IMR-90 (cell line): ENCODE measurements at regions not wholly inside any gene's neighbourhood (a gene's known extent, or its start where the extent isn't known, plus 50 kb on each side); places are given as distances from the start of the nearest gene placed in this dataset.

Experiments used
- ATAC-seq: fragments of 200-7000 bp; cut with Tn5 transposase; 2 replicates; pipeline ENCODE4 v1.9.1; 2020; ENCODE audit warnings: low read depth, mild to moderate bottlenecking, moderate library complexity
- BruUV-seq: library from RNA; stranded (reverse); fragments of 400-500 nt; replicated peaks from 2 replicates; lab custom pipeline; 2021; lab: Mats Ljungman, UMichigan
- CTCF ChIA-PET: fragments of 300-600 bp; formaldehyde crosslinking; extraction: SDS; loops from one replicate; lab custom pipeline; 2021; ENCODE audit warnings: antibody characterized with exemption; lab: Yijun Ruan, JAX
- POLR2A ChIA-PET: fragments of 300-600 bp; sonication (Branson Sonifier 250); formaldehyde crosslinking; loops from one replicate; lab custom pipeline; 2022; ENCODE audit warnings: antibody characterized with exemption; ENCODE audit not compliant: unreplicated experiment; lab: Charles Lee
- DNase-seq: peaks from one replicate; pipeline ENCODE4 v3.0.0; 2013
- H2AFZ ChIP-seq: replicated peaks from 2 replicates; pipeline ENCODE3; 2013; ENCODE audit warnings: low read length, mild to moderate bottlenecking; ENCODE audit not compliant: poor library complexity
- H2AK5ac ChIP-seq: 2 replicates; pipeline ENCODE4 v1.6.1; 2013; ENCODE audit warnings: low read depth, low read length, inconsistent platforms
- H2AK9ac ChIP-seq: replicated peaks from 2 replicates; pipeline ENCODE3; 2013; ENCODE audit warnings: mild to moderate bottlenecking, low read depth, low read length, moderate library complexity; ENCODE audit not compliant: poor library complexity
- H2BK120ac ChIP-seq: 2 replicates; pipeline ENCODE4 v1.6.1; 2013; ENCODE audit warnings: low read depth, low read length, inconsistent platforms
- H2BK15ac ChIP-seq: 3 replicates; pipeline ENCODE4 v1.6.1; 2013; ENCODE audit warnings: low read depth, low read length, inconsistent platforms
- H2BK20ac ChIP-seq: 2 replicates; pipeline ENCODE4 v1.6.1; 2013; ENCODE audit warnings: low read depth, mild to moderate bottlenecking, inconsistent platforms, low read length, moderate library complexity
- H2BK5ac ChIP-seq: 2 replicates; pipeline ENCODE4 v1.6.1; 2013; ENCODE audit warnings: mild to moderate bottlenecking, low read depth, low read length, inconsistent platforms; ENCODE audit not compliant: poor library complexity, severe bottlenecking
- H3K14ac ChIP-seq: replicated peaks from 2 replicates; pipeline ENCODE4 v1.6.1; 2013; ENCODE audit warnings: low read depth, low read length, inconsistent platforms
- H3K18ac ChIP-seq: 2 replicates; pipeline ENCODE4 v1.6.1; 2013; ENCODE audit warnings: low read depth, low read length, control low read depth
- H3K23ac ChIP-seq: 2 replicates; pipeline ENCODE4 v1.6.1; 2013; ENCODE audit warnings: low read depth, low read length, inconsistent platforms
- H3K27ac ChIP-seq: 2 replicates; pipeline ENCODE4 v1.5.1; 2013; ENCODE audit warnings: mild to moderate bottlenecking, control low read depth, low read length; ENCODE audit not compliant: insufficient read depth
- H3K27me3 ChIP-seq: 2 replicates; pipeline ENCODE4 v1.6.1; 2013; ENCODE audit warnings: low read length; ENCODE audit not compliant: control insufficient read depth, insufficient read depth
- H3K36me3 ChIP-seq: 2 replicates; pipeline ENCODE4 v1.6.1; 2013; ENCODE audit warnings: low read length, mixed read lengths; ENCODE audit not compliant: control insufficient read depth, insufficient read depth
- H3K4ac ChIP-seq: 2 replicates; pipeline ENCODE4 v1.6.1; 2013; ENCODE audit warnings: low read depth, low read length, inconsistent platforms
- H3K4me1 ChIP-seq: 2 replicates; pipeline ENCODE4 v1.6.1; 2013; ENCODE audit warnings: low read length, mixed read lengths; ENCODE audit not compliant: control insufficient read depth, insufficient read depth
- H3K4me2 ChIP-seq: 2 replicates; pipeline ENCODE4 v1.6.1; 2013; ENCODE audit warnings: low read depth, mild to moderate bottlenecking, control low read depth, low read length, moderate library complexity
- H3K4me3 ChIP-seq: 2 replicates; pipeline ENCODE4 v1.5.1; 2013; ENCODE audit warnings: low read depth, mild to moderate bottlenecking, control low read depth, low read length, moderate library complexity; ENCODE audit not compliant: insufficient read depth
- H3K56ac ChIP-seq: 2 replicates; pipeline ENCODE4 v1.6.1; 2013; ENCODE audit warnings: low read length, inconsistent platforms; ENCODE audit not compliant: insufficient read depth; ENCODE audit errors: extremely low read depth
- H3K79me1 ChIP-seq, 2 experiments: 2 replicates each; pipeline ENCODE4 v1.6.1; 2013; ENCODE audit warnings: low read length in 2 of 2, inconsistent platforms in 1 of 2, low read depth in 1 of 2
- H3K9ac ChIP-seq: 2 replicates; pipeline ENCODE4 v1.6.1; 2013; ENCODE audit warnings: low read depth, low read length, control low read depth
- H3K9me1 ChIP-seq: 2 replicates; pipeline ENCODE4 v1.6.1; 2013; ENCODE audit warnings: low read length, inconsistent platforms; ENCODE audit not compliant: insufficient read depth
- H3K9me3 ChIP-seq: 2 replicates; pipeline ENCODE4 v1.6.1; 2013; ENCODE audit warnings: low read length; ENCODE audit not compliant: control insufficient read depth, insufficient read depth
- H4K20me1 ChIP-seq: 2 replicates; pipeline ENCODE4 v1.6.1; 2013; ENCODE audit warnings: low read length, inconsistent platforms; ENCODE audit not compliant: insufficient read depth
- H4K5ac ChIP-seq: 2 replicates; pipeline ENCODE4 v1.6.1; 2013; ENCODE audit warnings: mild to moderate bottlenecking, low read depth, low read length, control low read depth
- H4K8ac ChIP-seq, 2 experiments: 2 replicates each; pipeline ENCODE4 v1.6.1; 2013; ENCODE audit warnings: low read depth in 2 of 2, low read length in 2 of 2, control low read depth in 1 of 2, inconsistent platforms in 1 of 2
- H4K91ac ChIP-seq: 2 replicates; pipeline ENCODE4 v1.6.1; 2013; ENCODE audit warnings: low read depth, low read length, inconsistent platforms; ENCODE audit not compliant: insufficient read depth
- BHLHE40 ChIP-seq: fragments of 150-350 bp; IDR thresholded peaks from 2 replicates; pipeline ENCODE4 v1.6.1; 2016; ENCODE audit warnings: mild to moderate bottlenecking, low read depth, low read length
- CEBPB ChIP-seq: IDR thresholded peaks from 2 replicates; pipeline ENCODE4 v1.6.1; 2012; ENCODE audit warnings: low read depth, low read length, improper control_type of control experiment
- CHD1 ChIP-seq: IDR thresholded peaks from 2 replicates; pipeline ENCODE4 v1.6.1; 2012; ENCODE audit warnings: low read depth, low read length, improper control_type of control experiment
- FOS ChIP-seq: fragments of 150-350 bp; IDR thresholded peaks from 2 replicates; pipeline ENCODE4 v1.6.1; 2016; ENCODE audit warnings: low read depth, low read length
- MAFK ChIP-seq: IDR thresholded peaks from 2 replicates; pipeline ENCODE4 v1.6.1; 2012; ENCODE audit warnings: low read depth, low read length, improper control_type of control experiment
- MAZ ChIP-seq: IDR thresholded peaks from 2 replicates; pipeline ENCODE4 v1.6.1; 2012; ENCODE audit warnings: low read depth, mild to moderate bottlenecking, low read length, improper control_type of control experiment, moderate library complexity, borderline replicate concordance
- MXI1 ChIP-seq: IDR thresholded peaks from 2 replicates; pipeline ENCODE4 v1.6.1; 2012; ENCODE audit warnings: low read depth, mild to moderate bottlenecking, low read length, moderate library complexity, borderline replicate concordance
- NFE2L2 ChIP-seq: fragments of 150-350 bp; IDR thresholded peaks from 2 replicates; pipeline ENCODE4 v1.6.1; 2016; ENCODE audit warnings: low read depth, mild to moderate bottlenecking, low read length
- POLR2A ChIP-seq: IDR thresholded peaks from 2 replicates; pipeline ENCODE4 v1.6.1; 2012; ENCODE audit warnings: mild to moderate bottlenecking, low read depth, low read length
- RAD21 ChIP-seq: IDR thresholded peaks from 2 replicates; pipeline ENCODE4 v1.6.1; 2012; ENCODE audit warnings: low read length, improper control_type of control experiment
- RCOR1 ChIP-seq: IDR thresholded peaks from 2 replicates; pipeline ENCODE4 v1.6.1; 2012; ENCODE audit warnings: mild to moderate bottlenecking, low read length, improper control_type of control experiment; ENCODE audit not compliant: insufficient replicate concordance
- RFX5 ChIP-seq: IDR thresholded peaks from 2 replicates; pipeline ENCODE4 v1.8.0; 2012; ENCODE audit warnings: low read depth, mild to moderate bottlenecking, low read length, moderate library complexity
- SMC3 ChIP-seq: fragments of 150-350 bp; IDR thresholded peaks from 2 replicates; pipeline ENCODE4 v1.6.1; 2016; ENCODE audit warnings: low read depth, mild to moderate bottlenecking, antibody characterized with exemption, low read length, moderate library complexity
- WGBS, 2 experiments: methylation state at CpG; one replicate each; pipeline versions ENCODE4 v1.1.5 to v1.1.7; 2013; ENCODE audit warnings: missing lambda C conversion rate in 2 of 2; ENCODE audit not compliant: insufficient read length in 1 of 2; ENCODE audit errors: extremely low coverage in 2 of 2; 5-methylcytosine and 5-hydroxymethylcytosine counted together
- dilution Hi-C: fragments of 300-500 bp; cut with HindIII; formaldehyde crosslinking; loops from one replicate; pipeline ENCODE4 v1.14.3; 2018; ENCODE audit warnings: low sequenced_read_pairs; ENCODE audit not compliant: unreplicated experiment
- in situ Hi-C: fragments of 300-500 bp; cut with MboI; formaldehyde crosslinking; loops from 3 replicates; pipeline ENCODE4 v1.14.3; 2019; ENCODE audit warnings: low sequenced_read_pairs, inconsistent platforms, mixed read lengths
- intact Hi-C: fragments of 100-400 bp; cut with micrococcal nuclease; formaldehyde crosslinking; loops from 2 replicates; pipeline ENCODE4 v1.10.0; 2022
- TF ChIP-seq, protein P1 (sequence below): conservative IDR thresholded peaks from 2 replicates; pipeline ENCODE4 v1.5.1; 2012; ENCODE audit warnings: mild to moderate bottlenecking, low read depth, low read length, improper control_type of control experiment
- TF ChIP-seq, protein P2 (sequence below): fragments of 150-350 bp; IDR thresholded peaks from 2 replicates; pipeline ENCODE4 v1.6.1; 2017; ENCODE audit warnings: mild to moderate bottlenecking, antibody characterized with exemption, low read length, low read depth
- TF ChIP-seq, protein P3 (sequence below): fragments of 150-350 bp; IDR thresholded peaks from 2 replicates; pipeline ENCODE4 v1.6.1; 2016; ENCODE audit warnings: low read depth, mild to moderate bottlenecking, low read length, moderate library complexity, borderline replicate concordance

DNA sequence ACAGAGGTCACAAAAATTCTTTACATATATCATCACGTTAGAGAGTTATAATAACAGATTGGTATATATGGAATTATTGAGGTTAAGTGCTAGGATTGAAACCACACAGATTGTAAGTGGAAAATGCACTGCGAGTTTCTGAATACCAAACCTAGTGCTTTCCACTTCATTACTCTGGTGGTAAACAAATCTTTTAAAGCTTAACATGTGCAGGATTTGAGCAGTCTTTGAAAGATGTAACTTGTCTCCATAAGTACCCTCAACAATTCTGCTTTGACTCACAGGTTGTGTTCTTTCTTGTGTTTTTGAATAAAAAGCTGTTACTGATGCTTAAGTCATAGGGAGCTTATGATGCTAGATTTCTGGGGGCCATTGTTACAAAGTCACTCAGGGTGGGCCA lies 314.7 kb upstream of the DACH1 start:
- H2AK5ac ChIP-seq: no peak overlapping the region
- H3K9me1 ChIP-seq: no peaks in the 10 kb centered on the region
- dilution Hi-C loops (no loop called here), intact Hi-C loops (no loop called here), in situ Hi-C loops (no loop called here)
- no peak overlapping the region for H3K56ac ChIP-seq
- no CpG with 5 or more reads among the region's 2 CpGs for WGBS, 2 experiments
- H3K23ac ChIP-seq: no peak overlapping the region
- H4K8ac ChIP-seq: no peak overlapping the region
- ChIA-PET POLR2A (no interaction called here), CTCF (no interaction called here)
- no peak overlapping the region for H3K4me2 ChIP-seq
- H3K36me3 ChIP-seq: no peaks in the 10 kb centered on the region
- no peak overlapping the region for H2BK20ac ChIP-seq
- no peak overlapping the region for H3K4ac ChIP-seq
- ATAC-seq (no peak), DNase-seq (no peak)
- H4K20me1 ChIP-seq: no peaks in the 10 kb centered on the region
- no peak overlapping the region for H2BK120ac ChIP-seq
- H4K5ac ChIP-seq: no peak overlapping the region
- H3K18ac ChIP-seq: no peak overlapping the region
- no peaks in the 10 kb centered on the region for H3K79me1 ChIP-seq
- no peak for TF ChIP-seq POLR2A
- TF ChIP-seq, protein P1, sequence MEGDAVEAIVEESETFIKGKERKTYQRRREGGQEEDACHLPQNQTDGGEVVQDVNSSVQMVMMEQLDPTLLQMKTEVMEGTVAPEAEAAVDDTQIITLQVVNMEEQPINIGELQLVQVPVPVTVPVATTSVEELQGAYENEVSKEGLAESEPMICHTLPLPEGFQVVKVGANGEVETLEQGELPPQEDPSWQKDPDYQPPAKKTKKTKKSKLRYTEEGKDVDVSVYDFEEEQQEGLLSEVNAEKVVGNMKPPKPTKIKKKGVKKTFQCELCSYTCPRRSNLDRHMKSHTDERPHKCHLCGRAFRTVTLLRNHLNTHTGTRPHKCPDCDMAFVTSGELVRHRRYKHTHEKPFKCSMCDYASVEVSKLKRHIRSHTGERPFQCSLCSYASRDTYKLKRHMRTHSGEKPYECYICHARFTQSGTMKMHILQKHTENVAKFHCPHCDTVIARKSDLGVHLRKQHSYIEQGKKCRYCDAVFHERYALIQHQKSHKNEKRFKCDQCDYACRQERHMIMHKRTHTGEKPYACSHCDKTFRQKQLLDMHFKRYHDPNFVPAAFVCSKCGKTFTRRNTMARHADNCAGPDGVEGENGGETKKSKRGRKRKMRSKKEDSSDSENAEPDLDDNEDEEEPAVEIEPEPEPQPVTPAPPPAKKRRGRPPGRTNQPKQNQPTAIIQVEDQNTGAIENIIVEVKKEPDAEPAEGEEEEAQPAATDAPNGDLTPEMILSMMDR: no peak
- TF ChIP-seq MXI1: no peak
- TF ChIP-seq RFX5: no peak
- TF ChIP-seq RCOR1: no peak
- TF ChIP-seq, protein P2, sequence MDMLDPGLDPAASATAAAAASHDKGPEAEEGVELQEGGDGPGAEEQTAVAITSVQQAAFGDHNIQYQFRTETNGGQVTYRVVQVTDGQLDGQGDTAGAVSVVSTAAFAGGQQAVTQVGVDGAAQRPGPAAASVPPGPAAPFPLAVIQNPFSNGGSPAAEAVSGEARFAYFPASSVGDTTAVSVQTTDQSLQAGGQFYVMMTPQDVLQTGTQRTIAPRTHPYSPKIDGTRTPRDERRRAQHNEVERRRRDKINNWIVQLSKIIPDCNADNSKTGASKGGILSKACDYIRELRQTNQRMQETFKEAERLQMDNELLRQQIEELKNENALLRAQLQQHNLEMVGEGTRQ: no peak
- TF ChIP-seq NFE2L2: no peak
- no peak for TF ChIP-seq MAFK
- no peak for TF ChIP-seq SMC3
- TF ChIP-seq CHD1: no peak
- no peak for TF ChIP-seq MAZ
- TF ChIP-seq CEBPB: no peak
- no peak for TF ChIP-seq BHLHE40
- TF ChIP-seq FOS: no peak
- TF ChIP-seq, protein P3, sequence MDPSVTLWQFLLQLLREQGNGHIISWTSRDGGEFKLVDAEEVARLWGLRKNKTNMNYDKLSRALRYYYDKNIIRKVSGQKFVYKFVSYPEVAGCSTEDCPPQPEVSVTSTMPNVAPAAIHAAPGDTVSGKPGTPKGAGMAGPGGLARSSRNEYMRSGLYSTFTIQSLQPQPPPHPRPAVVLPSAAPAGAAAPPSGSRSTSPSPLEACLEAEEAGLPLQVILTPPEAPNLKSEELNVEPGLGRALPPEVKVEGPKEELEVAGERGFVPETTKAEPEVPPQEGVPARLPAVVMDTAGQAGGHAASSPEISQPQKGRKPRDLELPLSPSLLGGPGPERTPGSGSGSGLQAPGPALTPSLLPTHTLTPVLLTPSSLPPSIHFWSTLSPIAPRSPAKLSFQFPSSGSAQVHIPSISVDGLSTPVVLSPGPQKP: no peak
- TF ChIP-seq RAD21: no peak
- no peak overlapping the region for H4K91ac ChIP-seq
- no peaks in the 10 kb centered on the region for H3K4me1 ChIP-seq
- no peak overlapping the region for H2BK15ac ChIP-seq
- no peak overlapping the region for H3K9ac ChIP-seq
- no peaks in the 10 kb centered on the region for H3K27me3 ChIP-seq
- no peak overlapping the region for H2BK5ac ChIP-seq
- H3K4me3 ChIP-seq: no peak overlapping the region
- no peak overlapping the region for H2AFZ ChIP-seq
- H2AK9ac ChIP-seq: no peak overlapping the region
- no peak overlapping the region for H3K27ac ChIP-seq
- H3K14ac ChIP-seq: no peak overlapping the region
- BruUV-seq: no TSS peak
- no peaks in the 10 kb centered on the region for H3K9me3 ChIP-seq
